ENCODE measurements at regions not wholly inside any gene's neighbourhood (a gene's known extent, or its start where the extent isn't known, plus 50 kb on each side); places are given as distances from the start of the nearest gene placed in this dataset.

- no peak for TF ChIP-seq CTCF (IDR thresholded peaks at IDR 0.05; ENCODE audit: borderline replicate concordance, control extremely low read depth, extremely low read depth, insufficient read depth, missing control alignments)
- in situ Hi-C loops (cut with MboI; ENCODE audit: low sequenced_read_pairs, unreplicated experiment), result no loop called here
- DNase-seq (ENCODE audit: low spot score), result no peak
Measured at GRCh38 chr1:107004421-107004820, 52.1 kb upstream of the PRMT6 start.

All from GM13976 (cell line).